Fibroblast of skin of scalp (primary cell): ENCODE measurements at regions not wholly inside any gene's neighbourhood (a gene's known extent, or its start where the extent isn't known, plus 50 kb on each side); places are given as distances from the start of the nearest gene placed in this dataset.

Source experiments
- DNase-seq: peaks from one replicate; pipeline ENCODE4 v3.0.0-alpha.2; 2013

- DNase-seq = no peak
These were observed 64.3 kb upstream of the RNU6ATAC start for GRCh38 chr9:134228649-134229048.

- no peak for DNase-seq
These were observed 65.2 kb upstream of the RNU6ATAC start for GRCh38 chr9:134229466-134230091.

- DNase-seq = no peak
These were observed 66.0 kb upstream of the RNU6ATAC start for GRCh38 chr9:134230092-134230941.

- no peak for DNase-seq
These were observed 66.6 kb upstream of the RNU6ATAC start for GRCh38 chr9:134230942-134231325.

GRCh38 chr9:134231330-134231745, 67.0 kb upstream of the RNU6ATAC start:
- no peak for DNase-seq

GRCh38 chr9:134231767-134232166, 67.4 kb upstream of the RNU6ATAC start:
- DNase-seq = no peak

- no peak for DNase-seq
These were observed 68.7 kb upstream of the RNU6ATAC start for GRCh38 chr9:134233022-134233421.

- no peak for DNase-seq
These were observed 69.8 kb upstream of the RNU6ATAC start for GRCh38 chr9:134234001-134234660.

GRCh38 chr9:134234687-134235359, 70.5 kb upstream of the RNU6ATAC start:
- DNase-seq = no peak

GRCh38 chr9:134235366-134235765, 71.0 kb upstream of the RNU6ATAC start:
- no peak for DNase-seq

GRCh38 chr9:134236001-134236421, 71.6 kb upstream of the RNU6ATAC start:
- peak; percentile 32 for DNase-seq

- DNase-seq = no peak
These were observed 72.7 kb upstream of the RNU6ATAC start for GRCh38 chr9:134236935-134237629.

- DNase-seq = no peak
These were observed 73.4 kb upstream of the RNU6ATAC start for GRCh38 chr9:134237630-134238265.

- DNase-seq = no peak
These were observed 75.0 kb upstream of the RNU6ATAC start for GRCh38 chr9:134239130-134239903.

GRCh38 chr9:134239939-134240338, 75.6 kb upstream of the RNU6ATAC start:
- DNase-seq = no peak

GRCh38 chr9:134240361-134240760, 76.0 kb upstream of the RNU6ATAC start:
- DNase-seq = no peak

- no peak for DNase-seq
These were observed 78.3 kb upstream of the RNU6ATAC start for GRCh38 chr9:134242706-134243105.

GRCh38 chr9:134243778-134244467, 79.6 kb upstream of the RNU6ATAC start:
- DNase-seq = no peak

GRCh38 chr9:134245179-134245578, 80.8 kb upstream of the RNU6ATAC start:
- no peak for DNase-seq

- no peak for DNase-seq
These were observed 78.2 kb upstream of the RXRA start for GRCh38 chr9:134247918-134248631.
